HepG2 (cell line): ENCODE measurements at regions not wholly inside any gene's neighbourhood (a gene's known extent, or its start where the extent isn't known, plus 50 kb on each side); places are given as distances from the start of the nearest gene placed in this dataset.

Experiments used
- ATAC-seq: fragments of 200-7000 bp; cut with Tn5 transposase; 3 replicates; pipeline ENCODE4 v1.9.1; 2020; ENCODE audit warnings: mild to moderate bottlenecking, moderate library complexity
- BruUV-seq: library from RNA; stranded (reverse); fragments of 400-500 nt; replicated peaks from 2 replicates; lab custom pipeline; 2021; lab: Mats Ljungman, UMichigan
- CTCF ChIA-PET: fragments of 300-600 bp; formaldehyde crosslinking; extraction: SDS; loops from one replicate; lab custom pipeline; 2021; ENCODE audit warnings: low total read pairs, inconsistent platforms, low intra/inter-chr PET ratio; lab: Yijun Ruan, JAX
- POLR2A ChIA-PET: fragments of 350-600 bp; sonication (Branson Sonifier 250); formaldehyde crosslinking; loops from one replicate; lab custom pipeline; 2020; ENCODE audit warnings: antibody characterized with exemption, inconsistent platforms; lab: Yijun Ruan, JAX
- DNase-seq: peaks from one replicate; pipeline ENCODE4 v3.0.0-alpha.2; 2015; ENCODE audit warnings: low spot score
- FAIRE-seq: peaks from 3 replicates; lab custom pipeline; 2011; peaks lifted over from hg19 to GRCh38; lab: Jason Lieb, UNC
- H2AFZ ChIP-seq: one replicate; pipeline ENCODE4 v1.6.1; 2011; ENCODE audit warnings: low read length, inconsistent platforms
- H3K27ac ChIP-seq: fragments of 300-600 bp; 3 replicates; pipeline ENCODE4 v1.8.0; 2011; ENCODE audit warnings: mixed run types, mild to moderate bottlenecking, mixed read lengths, low read length, inconsistent platforms; ENCODE audit not compliant: insufficient read depth; ENCODE audit errors: extremely low read length
- H3K27me3 ChIP-seq, 2 experiments: fragments of 200-600 bp in 1 of 2; 2 replicates in 1 of 2; 3 replicates in 1 of 2; pipeline versions ENCODE4 v1.6.0 to v1.8.0; 2011; ENCODE audit warnings: low read length in 2 of 2, mild to moderate bottlenecking in 2 of 2, moderate library complexity in 2 of 2, inconsistent platforms in 1 of 2; ENCODE audit not compliant: insufficient read depth in 2 of 2, control insufficient read depth in 1 of 2
- H3K36me3 ChIP-seq, 2 experiments: fragments of 200-600 bp in 1 of 2; replicated peaks in 1 of 2; 2 replicates in 1 of 2; 3 replicates in 1 of 2; pipeline versions ENCODE4 v1.5.1 to v1.8.0; 2011; ENCODE audit warnings: low read length in 2 of 2, inconsistent platforms in 1 of 2; ENCODE audit not compliant: insufficient read depth in 2 of 2, control insufficient read depth in 1 of 2
- H3K4me1 ChIP-seq: 2 replicates; pipeline ENCODE4 v1.5.1; 2012; ENCODE audit warnings: low read length, inconsistent platforms; ENCODE audit not compliant: insufficient read depth
- H3K4me2 ChIP-seq: 2 replicates; pipeline ENCODE4 v1.6.0; 2011; ENCODE audit warnings: low read depth, low read length, inconsistent platforms
- H3K4me3 ChIP-seq, 3 experiments: fragments of 200-600 bp in 1 of 3; sonication (generic), shearing (Covaris generic) in 1 of 3; replicated peaks in 1 of 3; 2 replicates each; pipeline ENCODE4 v1.5.1; 2011 to 2016; ENCODE audit warnings: low read length in 3 of 3, inconsistent platforms in 2 of 3, low read depth in 2 of 3, mild to moderate bottlenecking in 2 of 3, control low read depth in 1 of 3, mixed read lengths in 1 of 3; ENCODE audit not compliant: insufficient read depth in 1 of 3
- H3K79me2 ChIP-seq: one replicate; pipeline ENCODE4 v1.6.1; 2011; ENCODE audit warnings: low read length, inconsistent platforms; ENCODE audit not compliant: insufficient read depth
- H3K9ac ChIP-seq: 2 replicates; pipeline ENCODE4 v1.6.0; 2011; ENCODE audit warnings: mild to moderate bottlenecking, low read depth, low read length, inconsistent platforms; ENCODE audit not compliant: insufficient read depth
- H3K9me3 ChIP-seq: 2 replicates; pipeline ENCODE4 v1.5.1; 2012; ENCODE audit warnings: mild to moderate bottlenecking, low read length
- H4K20me1 ChIP-seq: 2 replicates; pipeline ENCODE4 v1.6.0; 2011; ENCODE audit warnings: inconsistent platforms, mild to moderate bottlenecking, low read length, moderate library complexity; ENCODE audit not compliant: insufficient read depth
- HES4 ChIP-seq: sonication (generic); formaldehyde crosslinking; IDR thresholded peaks from 2 replicates; pipeline ENCODE4 v1.9.0; 2021; ENCODE audit warnings: mild to moderate bottlenecking, missing genetic modification reagents, borderline replicate concordance
- POLR2A ChIP-seq, 2 experiments: IDR thresholded peaks; 2 replicates each; pipeline ENCODE4 v1.6.1; 2011; ENCODE audit warnings: low read depth in 2 of 2, low read length in 2 of 2, mild to moderate bottlenecking in 1 of 2, moderate library complexity in 1 of 2; ENCODE audit not compliant: insufficient read depth in 1 of 2
- SMC3 ChIP-seq: IDR thresholded peaks from 2 replicates; pipeline ENCODE4 v1.6.1; 2011; ENCODE audit warnings: low read length, improper control_type of control experiment
- SSRP1 ChIP-seq: IDR thresholded peaks from 2 replicates; pipeline ENCODE4 v1.6.1; 2016; ENCODE audit warnings: control low read depth
- TSC22D2 ChIP-seq: sonication (generic); formaldehyde crosslinking; IDR thresholded peaks from 2 replicates; pipeline ENCODE4 v1.5.1; 2020; ENCODE audit warnings: missing genetic modification reagents, mild to moderate bottlenecking, borderline replicate concordance
- ZNF546 ChIP-seq: sonication (generic); formaldehyde crosslinking; conservative IDR thresholded peaks from 2 replicates; pipeline ENCODE4 v1.8.1; 2023; ENCODE audit warnings: mild to moderate bottlenecking, missing genetic modification reagents
- ZNF556 ChIP-seq: sonication (generic); formaldehyde crosslinking; IDR thresholded peaks from 2 replicates; pipeline ENCODE4 v1.4.0; 2020; ENCODE audit warnings: mild to moderate bottlenecking, missing genetic modification reagents, borderline replicate concordance
- ZNF746 ChIP-seq: sonication (generic); formaldehyde crosslinking; IDR thresholded peaks from 2 replicates; pipeline ENCODE4 v1.8.0; 2022; ENCODE audit warnings: mild to moderate bottlenecking, missing genetic modification reagents
- ZNF768 ChIP-seq: sonication (generic); formaldehyde crosslinking; IDR thresholded peaks from 2 replicates; pipeline ENCODE4 v1.4.0; 2020; ENCODE audit warnings: missing genetic modification reagents
- in situ Hi-C: cut with HindIII; loops from 2 replicates; pipeline ENCODE4 v1.10.0; 2017; ENCODE audit warnings: low pct_unique_long_range_greater_than_20kb; ENCODE audit not compliant: extremely low pct_ligation_motif_present
- intact Hi-C: fragments of 100-400 bp; cut with micrococcal nuclease; formaldehyde crosslinking; loops from one replicate; pipeline ENCODE4 v1.10.0; 2022; ENCODE audit not compliant: unreplicated experiment
- TF ChIP-seq, protein P1 (sequence below): sonication (generic); formaldehyde crosslinking; IDR thresholded peaks from 2 replicates; pipeline ENCODE4 v1.4.0; 2020; ENCODE audit warnings: missing genetic modification reagents
- TF ChIP-seq, protein P2 (sequence below): sonication (generic); formaldehyde crosslinking; IDR thresholded peaks from 2 replicates; pipeline ENCODE4 v1.8.0; 2022; ENCODE audit warnings: mild to moderate bottlenecking, missing genetic modification reagents; ENCODE audit not compliant: insufficient replicate concordance

DNA sequence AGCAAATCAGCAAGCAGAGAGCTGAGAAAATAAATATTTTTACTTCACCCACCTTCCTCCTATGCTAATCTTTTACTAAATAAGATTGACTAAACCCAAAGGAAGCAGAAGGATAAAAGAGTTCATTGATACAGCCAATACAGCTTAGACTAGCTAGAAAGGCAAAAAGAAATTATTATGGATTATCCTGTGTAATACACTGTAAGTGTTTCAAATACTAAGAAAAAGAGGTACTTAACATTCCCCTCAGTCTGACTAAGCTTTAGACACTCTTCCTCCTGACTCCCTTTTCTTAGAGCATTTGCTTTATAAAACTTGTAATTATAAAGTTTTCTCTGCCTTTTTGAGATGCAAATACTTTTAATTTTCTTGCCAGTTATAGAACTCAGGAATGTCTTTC is 848.9 kb upstream of the CADM2 start (continued):
- TF ChIP-seq, protein P1, sequence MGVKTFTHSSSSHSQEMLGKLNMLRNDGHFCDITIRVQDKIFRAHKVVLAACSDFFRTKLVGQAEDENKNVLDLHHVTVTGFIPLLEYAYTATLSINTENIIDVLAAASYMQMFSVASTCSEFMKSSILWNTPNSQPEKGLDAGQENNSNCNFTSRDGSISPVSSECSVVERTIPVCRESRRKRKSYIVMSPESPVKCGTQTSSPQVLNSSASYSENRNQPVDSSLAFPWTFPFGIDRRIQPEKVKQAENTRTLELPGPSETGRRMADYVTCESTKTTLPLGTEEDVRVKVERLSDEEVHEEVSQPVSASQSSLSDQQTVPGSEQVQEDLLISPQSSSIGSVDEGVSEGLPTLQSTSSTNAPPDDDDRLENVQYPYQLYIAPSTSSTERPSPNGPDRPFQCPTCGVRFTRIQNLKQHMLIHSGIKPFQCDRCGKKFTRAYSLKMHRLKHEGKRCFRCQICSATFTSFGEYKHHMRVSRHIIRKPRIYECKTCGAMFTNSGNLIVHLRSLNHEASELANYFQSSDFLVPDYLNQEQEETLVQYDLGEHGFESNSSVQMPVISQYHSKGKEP (CRISPR knock-in tag), result no peak
- TF ChIP-seq ZNF746, result no peak
- TF ChIP-seq POLR2A (IDR thresholded peaks at IDR 0.05; ENCODE audit: insufficient read depth in 1 of 2, low read depth in 2 of 2, low read length in 2 of 2), result no peak
- TF ChIP-seq ZNF546, result no peak
- TF ChIP-seq HES4, result no peak
- no peak for TF ChIP-seq SSRP1
- TF ChIP-seq, protein P2, sequence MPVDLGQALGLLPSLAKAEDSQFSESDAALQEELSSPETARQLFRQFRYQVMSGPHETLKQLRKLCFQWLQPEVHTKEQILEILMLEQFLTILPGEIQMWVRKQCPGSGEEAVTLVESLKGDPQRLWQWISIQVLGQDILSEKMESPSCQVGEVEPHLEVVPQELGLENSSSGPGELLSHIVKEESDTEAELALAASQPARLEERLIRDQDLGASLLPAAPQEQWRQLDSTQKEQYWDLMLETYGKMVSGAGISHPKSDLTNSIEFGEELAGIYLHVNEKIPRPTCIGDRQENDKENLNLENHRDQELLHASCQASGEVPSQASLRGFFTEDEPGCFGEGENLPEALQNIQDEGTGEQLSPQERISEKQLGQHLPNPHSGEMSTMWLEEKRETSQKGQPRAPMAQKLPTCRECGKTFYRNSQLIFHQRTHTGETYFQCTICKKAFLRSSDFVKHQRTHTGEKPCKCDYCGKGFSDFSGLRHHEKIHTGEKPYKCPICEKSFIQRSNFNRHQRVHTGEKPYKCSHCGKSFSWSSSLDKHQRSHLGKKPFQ, result no peak
- no peak for TF ChIP-seq ZNF768 (CRISPR knock-in tag)
- TF ChIP-seq SMC3, result no peak

DNA sequence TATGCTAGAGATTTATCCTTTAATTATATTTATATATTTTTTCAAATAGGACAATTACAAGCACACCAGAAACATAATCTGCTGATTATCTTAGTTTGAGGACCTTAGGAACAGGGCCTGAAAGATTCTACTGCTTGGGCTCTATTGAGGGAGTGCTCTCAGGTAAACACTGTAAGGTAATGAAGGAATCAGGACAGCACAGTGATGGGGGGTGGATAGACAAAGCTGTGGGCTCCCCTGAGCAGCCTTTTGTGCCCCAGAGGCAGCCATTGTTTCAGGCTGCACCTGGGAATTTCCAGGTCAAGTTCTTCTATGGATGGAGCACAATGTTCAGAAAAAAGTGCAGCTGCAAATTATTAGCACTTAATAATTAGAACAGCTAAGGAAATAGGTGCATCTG is 848.0 kb upstream of the CADM2 start:
- no peak for DNase-seq
- FAIRE-seq, result no peak
- no peaks in the 10 kb centered on the region for H3K27me3 ChIP-seq
- H3K4me3 ChIP-seq, result no peak overlapping the region
- H2AFZ ChIP-seq, result no peak overlapping the region
- ChIA-PET CTCF (no interaction called here), POLR2A (no interaction called here)
- no peak overlapping the region for H3K27ac ChIP-seq
- no peaks in the 10 kb centered on the region for H4K20me1 ChIP-seq
- H3K79me2 ChIP-seq, result no peaks in the 10 kb centered on the region
- no peaks in the 10 kb centered on the region for H3K9me3 ChIP-seq
- H3K4me2 ChIP-seq, result no peak overlapping the region
- intact Hi-C loops, result no loop called here
- no peak for ATAC-seq
- H3K9ac ChIP-seq, result no peak overlapping the region
- TF ChIP-seq ZNF556 (CRISPR knock-in tag) (no peak), TSC22D2 (no peak)
- TF ChIP-seq, all 625 proteins: peak for 0
- Histone ChIP-seq H3K36me3 (no peaks in the 10 kb centered on the region), H3K4me1 (no peaks in the 10 kb centered on the region)
- no TSS peak for BruUV-seq
- in situ Hi-C loops, result no loop called here
